GM11168 (cell line): ENCODE measurements at regions not wholly inside any gene's neighbourhood (a gene's known extent, or its start where the extent isn't known, plus 50 kb on each side); places are given as distances from the start of the nearest gene placed in this dataset.

Source experiments
- in situ Hi-C: fragments of 300-500 bp; cut with MboI; formaldehyde crosslinking; loops from one replicate; pipeline ENCODE4 v1.12.0; 2022; ENCODE audit warnings: low sequenced_read_pairs; ENCODE audit not compliant: unreplicated experiment

- in situ Hi-C loops = no loop called here
These were observed 154.3 kb upstream of the IGF1R start for GRCh38 chr15:98493966-98494511.

GRCh38 chr15:98501192-98501591 is 147.1 kb upstream of the IGF1R start:
- in situ Hi-C loops = loop anchor here (25.0 kb wide), 1 partner anchor 561 kb away; no protein-coding TSS in a partner anchor

- in situ Hi-C loops = loop anchor here (25.0 kb wide), 1 partner anchor 561 kb away; no protein-coding TSS in a partner anchor
These were observed 146.7 kb upstream of the IGF1R start for GRCh38 chr15:98501632-98502031.

GRCh38 chr15:98503970-98504369 is 144.4 kb upstream of the IGF1R start:
- in situ Hi-C loops = loop anchor here (25.0 kb wide), 1 partner anchor 558 kb away; no protein-coding TSS in a partner anchor

- in situ Hi-C loops = loop anchor here (25.0 kb wide), 1 partner anchor 557 kb away; no protein-coding TSS in a partner anchor
These were observed 143.3 kb upstream of the IGF1R start for GRCh38 chr15:98504998-98505397.

GRCh38 chr15:98505611-98506031 is 142.7 kb upstream of the IGF1R start:
- in situ Hi-C loops = loop anchor here (25.0 kb wide), 1 partner anchor 557 kb away; no protein-coding TSS in a partner anchor

GRCh38 chr15:98506172-98506571 is 142.2 kb upstream of the IGF1R start:
- in situ Hi-C loops = loop anchor here (25.0 kb wide), 1 partner anchor 556 kb away; no protein-coding TSS in a partner anchor

- in situ Hi-C loops = loop anchor here (25.0 kb wide), 1 partner anchor 556 kb away; no protein-coding TSS in a partner anchor
These were observed 141.6 kb upstream of the IGF1R start for GRCh38 chr15:98506711-98507110.

- in situ Hi-C loops = loop anchor here (25.0 kb wide), 1 partner anchor 549 kb away; no protein-coding TSS in a partner anchor
These were observed 134.8 kb upstream of the IGF1R start for GRCh38 chr15:98513428-98513986.

GRCh38 chr15:98514034-98514622 is 134.2 kb upstream of the IGF1R start:
- in situ Hi-C loops = loop anchor here (25.0 kb wide), 1 partner anchor 548 kb away; no protein-coding TSS in a partner anchor

- in situ Hi-C loops = loop anchor here (5.0 to 25.0 kb wide), 2 partner anchors 138 to 543 kb away; no protein-coding TSS in a partner anchor
These were observed 129.3 kb upstream of the IGF1R start for GRCh38 chr15:98518823-98519561.

GRCh38 chr15:98519767-98520550 is 128.4 kb upstream of the IGF1R start:
- in situ Hi-C loops = loop anchor here (5.0 to 25.0 kb wide), 2 partner anchors 137 to 542 kb away; no protein-coding TSS in a partner anchor

- in situ Hi-C loops = loop anchor here (25.0 kb wide), 1 partner anchor 540 kb away; no protein-coding TSS in a partner anchor
These were observed 126.2 kb upstream of the IGF1R start for GRCh38 chr15:98522127-98522526.

GRCh38 chr15:98523912-98524662 is 124.3 kb upstream of the IGF1R start:
- in situ Hi-C loops = loop anchor here (25.0 kb wide), 1 partner anchor 538 kb away; no protein-coding TSS in a partner anchor

GRCh38 chr15:98524838-98525660 is 123.3 kb upstream of the IGF1R start:
- in situ Hi-C loops = loop anchor here (25.0 kb wide), 1 partner anchor 537 kb away; no protein-coding TSS in a partner anchor

GRCh38 chr15:98525661-98526001 is 122.7 kb upstream of the IGF1R start:
- in situ Hi-C loops = no loop called here

GRCh38 chr15:98526094-98526493 is 122.2 kb upstream of the IGF1R start:
- in situ Hi-C loops = no loop called here
